22Rv1 (cell line): ENCODE measurements at regions not wholly inside any gene's neighbourhood (a gene's known extent, or its start where the extent isn't known, plus 50 kb on each side); places are given as distances from the start of the nearest gene placed in this dataset.

Experiments used
- ZFX ChIP-seq: fragments of 450-650 bp; IDR thresholded peaks from 2 replicates; pipeline ENCODE4 v1.6.1; 2017; ENCODE audit warnings: antibody characterized with exemption, borderline replicate concordance
- TF ChIP-seq, protein P1 (sequence below): fragments of 450-650 bp; IDR thresholded peaks from 2 replicates; pipeline ENCODE4 v1.5.1; 2017; ENCODE audit warnings: mild to moderate bottlenecking

- no peak for TF ChIP-seq ZFX
- TF ChIP-seq, protein P1, sequence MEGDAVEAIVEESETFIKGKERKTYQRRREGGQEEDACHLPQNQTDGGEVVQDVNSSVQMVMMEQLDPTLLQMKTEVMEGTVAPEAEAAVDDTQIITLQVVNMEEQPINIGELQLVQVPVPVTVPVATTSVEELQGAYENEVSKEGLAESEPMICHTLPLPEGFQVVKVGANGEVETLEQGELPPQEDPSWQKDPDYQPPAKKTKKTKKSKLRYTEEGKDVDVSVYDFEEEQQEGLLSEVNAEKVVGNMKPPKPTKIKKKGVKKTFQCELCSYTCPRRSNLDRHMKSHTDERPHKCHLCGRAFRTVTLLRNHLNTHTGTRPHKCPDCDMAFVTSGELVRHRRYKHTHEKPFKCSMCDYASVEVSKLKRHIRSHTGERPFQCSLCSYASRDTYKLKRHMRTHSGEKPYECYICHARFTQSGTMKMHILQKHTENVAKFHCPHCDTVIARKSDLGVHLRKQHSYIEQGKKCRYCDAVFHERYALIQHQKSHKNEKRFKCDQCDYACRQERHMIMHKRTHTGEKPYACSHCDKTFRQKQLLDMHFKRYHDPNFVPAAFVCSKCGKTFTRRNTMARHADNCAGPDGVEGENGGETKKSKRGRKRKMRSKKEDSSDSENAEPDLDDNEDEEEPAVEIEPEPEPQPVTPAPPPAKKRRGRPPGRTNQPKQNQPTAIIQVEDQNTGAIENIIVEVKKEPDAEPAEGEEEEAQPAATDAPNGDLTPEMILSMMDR = no peak
These were observed 482.0 kb upstream of the ONECUT1 start for GRCh38 chr15:53272116-53272515.
